Endothelial cell (in vitro differentiated cells): ENCODE measurements at regions not wholly inside any gene's neighbourhood (a gene's known extent, or its start where the extent isn't known, plus 50 kb on each side); places are given as distances from the start of the nearest gene placed in this dataset.

Source experiments
- DNase-seq: peaks from one replicate; pipeline ENCODE4 v3.0.0; 2021; ENCODE audit warnings: low spot score
- H3K27ac Mint-ChIP-seq: one replicate; pipeline ENCODE4 v1.8.0; 2021; ENCODE audit warnings: mixed read lengths, inconsistent platforms; ENCODE audit not compliant: unreplicated experiment
- H3K27me3 Mint-ChIP-seq: one replicate; pipeline ENCODE4 v1.8.0; 2021; ENCODE audit warnings: mild to moderate bottlenecking, moderate library complexity, mixed read lengths, inconsistent platforms; ENCODE audit not compliant: unreplicated experiment
- H3K36me3 Mint-ChIP-seq: one replicate; pipeline ENCODE4 v1.8.0; 2021; ENCODE audit warnings: mild to moderate bottlenecking, low read depth, mixed read lengths, inconsistent platforms; ENCODE audit not compliant: unreplicated experiment
- H3K4me1 Mint-ChIP-seq: one replicate; pipeline ENCODE4 v1.8.0; 2021; ENCODE audit warnings: mild to moderate bottlenecking, mixed read lengths, inconsistent platforms; ENCODE audit not compliant: unreplicated experiment
- H3K4me3 Mint-ChIP-seq: one replicate; pipeline ENCODE4 v1.8.0; 2021; ENCODE audit warnings: mild to moderate bottlenecking, mixed read lengths, inconsistent platforms; ENCODE audit not compliant: unreplicated experiment
- H3K9me3 Mint-ChIP-seq: one replicate; pipeline ENCODE4 v1.8.0; 2021; ENCODE audit warnings: mixed read lengths, inconsistent platforms; ENCODE audit not compliant: unreplicated experiment
- CTCF ChIP-seq: fragments of 200-600 bp; sonication (generic); IDR thresholded peaks from one replicate; pipeline ENCODE4 v1.5.0; 2021; ENCODE audit warnings: antibody characterized with exemption; ENCODE audit not compliant: unreplicated experiment

- no peak for DNase-seq
- H3K4me1 Mint-ChIP-seq = no peaks in the 10 kb centered on the region
- H3K4me3 Mint-ChIP-seq = no peak overlapping the region
- no peak overlapping the region for H3K27ac Mint-ChIP-seq
- no peaks in the 10 kb centered on the region for H3K9me3 Mint-ChIP-seq
- TF ChIP-seq CTCF = no peak
- H3K36me3 Mint-ChIP-seq = no peaks in the 10 kb centered on the region
- no peaks in the 10 kb centered on the region for H3K27me3 Mint-ChIP-seq
Measured at GRCh38 chr15:39502611-39503195, 78.2 kb upstream of the THBS1 start.

- Mint-ChIP-seq H3K27ac (no peak overlapping the region), H3K27me3 (peaks cover 5% of the 10 kb centered on the region), H3K9me3 (no peaks in the 10 kb centered on the region), H3K4me3 (no peak overlapping the region), H3K4me1 (no peaks in the 10 kb centered on the region), H3K36me3 (no peaks in the 10 kb centered on the region)
- TF ChIP-seq CTCF = no peak
- no peak for DNase-seq
Measured at GRCh38 chr15:39503526-39503925, 77.4 kb upstream of the THBS1 start.

GRCh38 chr15:39504808-39505207 is 76.1 kb upstream of the THBS1 start:
- Mint-ChIP-seq H3K27me3 (peaks cover 5% of the 10 kb centered on the region), H3K9me3 (no peaks in the 10 kb centered on the region), H3K4me3 (no peak overlapping the region), H3K36me3 (no peaks in the 10 kb centered on the region), H3K27ac (no peak overlapping the region), H3K4me1 (no peaks in the 10 kb centered on the region)
- TF ChIP-seq CTCF = no peak
- DNase-seq = no peak

DNA sequence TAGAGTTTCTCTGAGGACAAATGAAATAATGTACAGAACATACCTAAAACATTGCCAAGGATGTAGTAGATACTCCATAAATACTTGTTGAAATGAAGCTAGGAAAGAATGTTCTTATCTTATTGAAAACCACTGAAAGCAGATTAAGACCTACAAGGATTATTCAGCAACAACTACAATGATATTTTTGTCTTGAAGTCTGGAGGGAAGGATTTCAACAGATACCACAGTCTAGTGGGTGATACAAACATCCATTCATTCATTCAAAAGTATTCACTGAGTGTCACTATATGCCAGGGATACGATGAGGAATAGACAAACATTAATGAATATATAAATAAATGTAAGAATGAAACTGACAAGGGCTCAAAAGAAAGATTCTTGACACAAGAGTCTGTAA is 74.7 kb upstream of the THBS1 start:
- H3K36me3 Mint-ChIP-seq = no peaks in the 10 kb centered on the region
- H3K4me1 Mint-ChIP-seq = peaks cover 4% of the 10 kb centered on the region
- peaks cover 5% of the 10 kb centered on the region for H3K27me3 Mint-ChIP-seq
- no peak for DNase-seq
- H3K4me3 Mint-ChIP-seq = no peak overlapping the region
- H3K9me3 Mint-ChIP-seq = peaks cover 4% of the 10 kb centered on the region
- no peak for TF ChIP-seq CTCF
- H3K27ac Mint-ChIP-seq = no peak overlapping the region

DNA sequence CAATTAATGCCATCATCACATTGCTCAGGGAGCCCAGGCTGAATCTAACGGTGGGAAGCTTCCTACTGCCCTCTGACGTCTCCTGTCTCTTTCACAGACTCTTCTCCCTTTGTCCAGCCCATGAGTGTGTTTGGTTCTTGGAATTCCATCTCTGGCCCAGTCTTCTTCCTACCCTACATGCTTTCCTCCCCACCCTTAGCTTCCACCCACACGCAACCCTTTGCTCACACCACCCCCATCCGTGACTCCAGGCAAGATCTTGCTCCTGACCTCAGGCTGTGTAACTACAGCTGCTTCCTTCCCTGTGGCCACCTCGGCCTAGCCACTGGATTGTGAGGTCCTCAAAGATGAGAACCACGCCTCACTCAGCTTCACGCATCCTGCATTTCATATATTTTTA is 72.3 kb upstream of the THBS1 start:
- no peak for DNase-seq
- peaks cover 7% of the 10 kb centered on the region for H3K4me1 Mint-ChIP-seq
- H3K36me3 Mint-ChIP-seq = no peaks in the 10 kb centered on the region
- no peak for TF ChIP-seq CTCF
- peaks cover 5% of the 10 kb centered on the region for H3K27me3 Mint-ChIP-seq
- H3K9me3 Mint-ChIP-seq = peaks cover 4% of the 10 kb centered on the region
- no peak overlapping the region for H3K27ac Mint-ChIP-seq
- no peak overlapping the region for H3K4me3 Mint-ChIP-seq
